Kidney (tissue), 13 donors: ENCODE measurements at regions not wholly inside any gene's neighbourhood (a gene's known extent, or its start where the extent isn't known, plus 50 kb on each side); places are given as distances from the start of the nearest gene placed in this dataset.

ENCODE experiments used
- DNase-seq, 5 donors: peaks; one replicate each; pipeline ENCODE4 v3.0.0-alpha.2; 2013 to 2020
- FAIRE-seq: peaks from 2 replicates; lab custom pipeline; 2012; peaks lifted over from hg19 to GRCh38; lab: Jason Lieb, UNC
- H3K27ac ChIP-seq, 2 donors: one replicate each; pipeline ENCODE4 v1.7.0; 2013; ENCODE audit warnings: low read depth in 2 of 2, low read length in 2 of 2, inconsistent platforms in 1 of 2
- H3K27me3 ChIP-seq: one replicate; pipeline ENCODE4 v1.7.1; 2013; ENCODE audit warnings: low read length, inconsistent platforms; ENCODE audit not compliant: control insufficient read depth, insufficient read depth
- H3K36me3 ChIP-seq, 3 donors: one replicate each; pipeline versions ENCODE4 v1.7.0 to v1.7.1; 2013; ENCODE audit warnings: low read length in 3 of 3, control low read depth in 1 of 3, inconsistent platforms in 1 of 3; ENCODE audit not compliant: insufficient read depth in 3 of 3, control insufficient read depth in 2 of 3
- H3K4me1 ChIP-seq, 3 donors: one replicate each; pipeline versions ENCODE4 v1.7.0 to v1.7.1; 2013; ENCODE audit warnings: low read length in 3 of 3, inconsistent platforms in 1 of 3, low read depth in 1 of 3; ENCODE audit not compliant: control insufficient read depth in 2 of 3, insufficient read depth in 2 of 3
- H3K4me3 ChIP-seq, 3 donors: one replicate each; pipeline versions ENCODE4 v1.7.0 to v1.8.1; 2013; ENCODE audit warnings: low read length in 3 of 3, control low read depth in 1 of 3, inconsistent platforms in 1 of 3
- H3K9ac ChIP-seq, 3 donors: one replicate each; pipeline versions ENCODE4 v1.7.0 to v1.7.1; 2013; ENCODE audit warnings: low read length in 3 of 3, control low read depth in 1 of 3, inconsistent platforms in 1 of 3
- H3K9me3 ChIP-seq, 3 donors: one replicate each; pipeline versions ENCODE4 v1.7.0 to v1.7.1; 2013; ENCODE audit warnings: low read length in 3 of 3, control low read depth in 1 of 3, inconsistent platforms in 1 of 3; ENCODE audit not compliant: control insufficient read depth in 2 of 3, insufficient read depth in 1 of 3
- intact Hi-C: fragments of 100-400 bp; cut with DNase I; formaldehyde crosslinking; loops from one replicate; pipeline ENCODE4 v1.11.1; 2022
- TF ChIP-seq, protein P1 (sequence below): IDR thresholded peaks from 3 replicates; pipeline ENCODE4 v1.5.1; 2012; ENCODE audit warnings: mild to moderate bottlenecking, moderate library complexity, borderline replicate concordance; ENCODE audit not compliant: insufficient read depth; ENCODE audit errors: extremely low read depth
- donor health status: control.
- donor health status: control.
- donor health status: control.
- donor health status: control.
- donor health status: control.
- donor health status: DM: yes; HTN: yes; CAD: no.
- donor health status: Normal renal cell carcinoma (clear cell type).

DNA sequence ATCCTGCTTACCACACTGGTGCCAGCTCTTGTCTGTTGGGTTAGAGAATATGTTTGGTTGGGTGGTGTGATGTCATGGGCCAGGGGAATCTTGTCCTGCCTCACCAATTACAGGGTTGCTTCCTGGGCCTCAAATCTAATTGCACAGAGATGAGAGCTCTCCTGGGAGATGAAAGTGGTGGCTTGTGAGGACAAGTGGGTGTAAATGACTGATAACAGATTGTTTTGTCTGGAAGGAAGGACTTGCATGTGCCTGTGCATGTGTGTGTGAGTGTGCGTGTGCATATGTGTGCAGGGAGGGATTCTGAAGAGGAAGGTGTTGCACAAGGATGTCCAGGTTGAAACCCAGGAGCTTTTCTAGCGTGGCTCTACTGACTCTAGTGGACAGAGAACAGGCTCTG is 271.9 kb downstream of the LOXHD1 start:
- no peaks in the 10 kb centered on the region for H3K36me3 ChIP-seq
- peaks cover 2 to 10% (median 9%) of the 10 kb centered on the region in 3 donors for H3K4me1 ChIP-seq
- no peak overlapping the region for H3K9ac ChIP-seq
- H3K27me3 ChIP-seq: no peaks in the 10 kb centered on the region
- no peak for DNase-seq
- intact Hi-C loops: no loop called here
- H3K4me3 ChIP-seq: no peak overlapping the region
- H3K27ac ChIP-seq: no peak overlapping the region
- no peak for FAIRE-seq
- no peaks in the 10 kb centered on the region for H3K9me3 ChIP-seq
- TF ChIP-seq, protein P1, sequence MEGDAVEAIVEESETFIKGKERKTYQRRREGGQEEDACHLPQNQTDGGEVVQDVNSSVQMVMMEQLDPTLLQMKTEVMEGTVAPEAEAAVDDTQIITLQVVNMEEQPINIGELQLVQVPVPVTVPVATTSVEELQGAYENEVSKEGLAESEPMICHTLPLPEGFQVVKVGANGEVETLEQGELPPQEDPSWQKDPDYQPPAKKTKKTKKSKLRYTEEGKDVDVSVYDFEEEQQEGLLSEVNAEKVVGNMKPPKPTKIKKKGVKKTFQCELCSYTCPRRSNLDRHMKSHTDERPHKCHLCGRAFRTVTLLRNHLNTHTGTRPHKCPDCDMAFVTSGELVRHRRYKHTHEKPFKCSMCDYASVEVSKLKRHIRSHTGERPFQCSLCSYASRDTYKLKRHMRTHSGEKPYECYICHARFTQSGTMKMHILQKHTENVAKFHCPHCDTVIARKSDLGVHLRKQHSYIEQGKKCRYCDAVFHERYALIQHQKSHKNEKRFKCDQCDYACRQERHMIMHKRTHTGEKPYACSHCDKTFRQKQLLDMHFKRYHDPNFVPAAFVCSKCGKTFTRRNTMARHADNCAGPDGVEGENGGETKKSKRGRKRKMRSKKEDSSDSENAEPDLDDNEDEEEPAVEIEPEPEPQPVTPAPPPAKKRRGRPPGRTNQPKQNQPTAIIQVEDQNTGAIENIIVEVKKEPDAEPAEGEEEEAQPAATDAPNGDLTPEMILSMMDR: no peak

DNA sequence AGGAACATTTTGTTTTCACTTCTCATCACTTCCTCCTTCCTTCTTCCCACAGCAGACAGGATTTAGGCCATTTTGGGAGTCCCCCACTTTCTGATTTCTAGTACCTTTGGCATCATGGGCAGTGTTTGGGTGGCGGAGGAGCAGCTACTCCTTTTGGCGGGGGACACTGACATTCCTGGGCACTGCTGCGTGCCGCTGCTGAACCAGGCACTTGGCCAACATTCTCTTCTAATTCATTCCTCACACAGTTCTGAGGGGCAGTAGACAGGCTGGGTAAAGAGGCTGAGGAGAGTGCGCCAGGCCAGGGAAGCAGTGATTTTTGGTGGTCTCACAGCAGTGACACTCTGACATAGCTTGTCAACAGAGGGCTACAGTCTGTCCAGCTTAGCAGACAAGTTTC is 270.2 kb downstream of the LOXHD1 start:
- no peak for FAIRE-seq
- no peak overlapping the region for H3K9ac ChIP-seq
- H3K9me3 ChIP-seq: no peaks in the 10 kb centered on the region
- no peaks in the 10 kb centered on the region for H3K27me3 ChIP-seq
- H3K36me3 ChIP-seq: peaks cover 0 to 1% (median 0%) of the 10 kb centered on the region in 3 donors
- H3K27ac ChIP-seq: no peak overlapping the region
- no peak overlapping the region for H3K4me3 ChIP-seq
- H3K4me1 ChIP-seq: peaks cover 2 to 10% (median 9%) of the 10 kb centered on the region in 3 donors
- DNase-seq: peak in 3 of 5 donors; percentile 23 to 68 (median 47)
- intact Hi-C loops: no loop called here
- TF ChIP-seq, protein P1: no peak

DNA sequence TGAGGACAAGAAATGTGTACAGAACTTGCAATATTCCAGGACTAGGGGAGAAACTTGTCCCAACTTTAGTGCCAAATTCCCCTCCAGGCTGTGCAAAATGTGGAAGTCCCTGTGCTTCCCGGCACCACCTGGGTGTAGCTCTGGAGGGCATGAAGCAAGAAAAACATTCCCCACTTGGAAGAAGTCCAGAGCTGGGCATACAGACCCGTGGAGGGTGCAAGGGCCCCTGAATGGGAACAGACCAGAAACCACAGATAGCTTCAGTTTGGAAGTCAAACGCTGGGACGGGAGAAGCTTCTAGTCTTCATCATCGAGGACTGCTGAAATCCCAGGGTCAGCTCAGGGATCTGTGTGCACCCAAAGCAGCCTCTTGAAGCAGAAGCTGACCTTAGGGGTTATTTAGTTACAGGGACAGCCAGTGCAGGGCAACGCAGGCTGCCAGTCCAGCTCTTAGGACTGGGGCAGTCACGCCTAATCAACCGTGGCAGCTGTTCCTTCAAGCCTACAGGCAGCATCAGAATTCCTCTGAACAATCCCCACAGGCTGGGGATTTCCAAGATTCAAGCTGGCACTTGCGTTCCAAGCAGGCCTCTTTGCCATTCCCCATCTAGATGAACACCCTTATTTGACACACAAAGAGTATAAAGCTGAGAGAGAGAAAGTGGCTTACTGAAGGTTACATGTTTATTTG is 269.4 kb downstream of the LOXHD1 start:
- FAIRE-seq: no peak
- intact Hi-C loops: no loop called here
- TF ChIP-seq, protein P1: no peak
- peaks cover 0 to 4% (median 0%) of the 10 kb centered on the region in 3 donors for H3K36me3 ChIP-seq
- no peak overlapping the region for H3K9ac ChIP-seq
- no peaks in the 10 kb centered on the region for H3K9me3 ChIP-seq
- DNase-seq: peak; percentile 54 to 90 (median 73)
- H3K4me1 ChIP-seq: peaks cover 2 to 10% (median 9%) of the 10 kb centered on the region in 3 donors
- H3K27me3 ChIP-seq: no peaks in the 10 kb centered on the region
- peak overlapping the region in 1 of 2 donors; percentile 71 for H3K27ac ChIP-seq
- H3K4me3 ChIP-seq: no peak overlapping the region
